LoVo (cell line): ENCODE measurements at regions not wholly inside any gene's neighbourhood (a gene's known extent, or its start where the extent isn't known, plus 50 kb on each side); places are given as distances from the start of the nearest gene placed in this dataset.

Source experiments
- DNase-seq: peaks from one replicate; pipeline ENCODE4 v3.0.0-alpha.2; 2016; ENCODE audit warnings: low spot score

DNA sequence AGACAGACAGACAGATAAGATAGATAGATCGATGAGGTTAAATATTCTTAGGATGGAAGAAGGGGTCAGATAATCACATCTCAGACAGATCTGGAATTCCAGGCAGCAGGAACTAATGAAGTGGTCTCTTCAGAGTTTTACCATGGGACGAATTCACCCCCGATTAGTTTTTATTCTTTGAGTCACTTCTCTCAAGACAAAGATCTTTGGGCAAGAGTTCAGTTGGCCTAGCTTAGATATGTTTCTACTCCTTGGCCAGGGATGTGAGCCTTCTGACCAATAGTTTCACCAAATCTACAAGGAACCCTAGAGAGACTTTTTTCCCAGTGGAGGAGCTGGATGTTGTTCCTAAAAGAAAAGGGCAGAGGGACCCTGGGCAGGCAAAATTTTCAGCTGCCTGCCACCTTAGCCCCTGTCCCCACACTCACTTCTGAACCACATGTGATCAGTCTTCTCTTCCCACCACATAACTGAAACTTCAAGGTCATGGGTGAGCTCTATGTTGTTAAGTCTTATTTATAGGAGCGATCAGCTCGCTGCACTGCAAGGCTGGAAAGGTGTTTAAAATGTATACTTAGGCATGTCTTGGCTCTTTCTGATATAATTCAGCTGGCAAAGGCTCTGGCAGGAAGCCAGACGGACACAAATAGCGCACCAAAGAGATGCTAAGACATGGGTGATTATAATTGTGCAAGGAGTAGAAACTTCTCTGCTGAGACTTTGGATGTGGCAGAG, 132.9 kb downstream of the PALM2AKAP2 start:
- no peak for DNase-seq

DNA sequence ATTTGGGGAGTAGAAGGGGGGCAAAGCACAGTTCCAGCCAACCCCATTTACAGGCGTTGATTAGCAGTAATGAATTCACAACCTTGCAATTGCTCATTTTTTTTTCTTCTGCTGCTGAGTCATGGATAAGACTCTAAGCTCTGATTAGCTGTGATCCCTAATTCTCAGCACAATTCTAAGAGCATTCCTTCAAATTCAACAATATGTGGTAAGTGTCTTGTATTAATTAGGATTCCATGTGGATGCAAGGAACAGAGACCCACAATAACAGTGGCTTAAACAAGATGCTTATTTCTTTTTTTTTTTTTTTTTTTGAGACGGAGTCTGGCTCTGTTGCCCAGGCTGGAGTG, 133.4 kb downstream of the PALM2AKAP2 start:
- no peak for DNase-seq

DNA sequence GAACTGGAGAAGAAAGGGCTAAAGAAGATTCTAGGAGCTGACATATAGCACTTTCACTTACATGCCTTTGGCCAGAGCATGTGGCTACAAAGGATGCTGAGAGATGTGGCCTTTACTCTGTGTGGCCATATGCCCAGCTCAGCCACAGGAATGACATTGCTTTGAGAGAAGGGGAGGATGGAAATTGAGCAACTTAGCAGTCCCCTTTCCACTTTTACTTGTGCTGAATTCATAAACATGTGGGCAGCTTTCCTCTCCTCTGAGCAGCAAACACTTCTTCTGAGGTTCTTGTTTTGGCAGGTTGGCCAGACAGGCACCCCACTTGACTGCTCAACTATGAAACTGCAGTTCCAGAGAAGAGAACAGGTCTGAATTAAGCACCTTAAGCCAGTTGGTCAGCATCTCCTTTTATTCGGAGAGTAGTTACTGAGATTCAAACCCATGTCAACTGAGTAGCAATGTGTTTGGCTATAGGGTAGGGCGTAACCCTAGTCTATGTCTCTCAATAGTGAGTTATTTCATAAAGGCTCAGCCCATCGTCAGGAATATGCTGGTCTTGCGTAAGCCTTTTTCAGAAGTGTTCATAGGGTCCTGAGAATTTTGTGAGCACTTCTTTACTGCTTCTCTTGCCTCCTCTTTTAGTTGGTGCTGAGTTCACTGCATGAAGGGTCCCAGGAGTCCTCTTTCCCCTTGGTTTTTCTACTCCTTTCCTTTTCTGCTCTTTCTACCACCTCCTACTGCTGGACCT, 134.5 kb downstream of the PALM2AKAP2 start:
- DNase-seq, result no peak

DNA sequence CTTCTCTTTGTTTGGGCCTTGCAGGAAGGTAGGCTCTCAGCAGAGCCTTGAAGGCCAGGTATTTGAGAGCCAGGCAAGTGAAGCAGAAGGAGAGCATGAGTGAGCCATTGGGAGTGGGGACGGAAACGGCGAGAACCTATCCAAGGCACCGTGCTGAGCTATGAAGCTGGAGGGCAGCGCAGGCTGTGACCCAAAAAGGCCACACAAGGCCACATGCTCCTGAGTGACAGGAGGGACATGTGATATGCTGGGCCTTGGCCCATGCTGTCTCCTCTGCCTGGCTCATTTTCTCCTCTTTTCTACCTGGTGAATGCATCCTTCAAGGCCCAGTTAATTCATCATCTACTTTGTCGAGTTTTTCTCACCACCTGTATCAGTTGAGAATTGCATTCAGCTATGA, 136.3 kb downstream of the PALM2AKAP2 start:
- DNase-seq, result no peak

DNA sequence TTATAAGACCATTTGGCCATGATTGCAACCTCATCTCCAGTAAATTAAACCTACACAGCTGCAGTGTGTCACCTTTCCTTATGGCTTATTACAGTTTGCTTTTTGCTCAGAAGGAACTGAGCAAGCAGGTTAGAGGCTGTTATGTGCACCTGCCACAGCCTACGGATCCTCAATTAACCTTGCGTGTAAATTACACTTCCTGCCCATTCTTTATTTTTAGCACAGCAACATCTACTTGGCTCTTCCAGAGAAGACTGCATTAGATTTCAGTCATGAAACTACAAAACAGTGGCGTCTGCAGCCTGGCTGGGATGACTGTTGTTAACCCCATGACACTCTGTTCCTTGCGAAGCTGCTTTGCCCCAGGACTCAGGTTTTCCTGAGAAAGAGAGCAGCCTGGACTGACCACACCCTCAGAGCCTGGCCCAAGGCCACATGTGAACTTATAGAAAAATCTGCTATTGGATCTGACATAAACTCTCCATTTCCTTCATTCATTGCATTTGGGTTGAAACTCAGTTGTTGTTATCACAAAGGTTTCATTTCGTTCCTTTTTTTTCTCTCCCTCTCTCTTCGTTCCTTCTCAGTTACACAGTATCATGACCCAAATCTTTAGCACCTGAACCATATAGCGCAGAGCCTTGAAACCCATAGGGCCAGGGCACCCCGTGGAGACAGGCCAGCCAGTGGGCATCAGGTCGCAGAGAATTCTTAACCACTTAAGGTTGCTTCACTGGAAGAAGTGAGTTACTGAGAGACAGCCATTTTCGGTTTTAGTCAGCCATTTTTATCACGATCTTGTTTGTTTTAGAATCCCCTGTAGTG, 138.6 kb downstream of the PALM2AKAP2 start:
- DNase-seq, result no peak

DNA sequence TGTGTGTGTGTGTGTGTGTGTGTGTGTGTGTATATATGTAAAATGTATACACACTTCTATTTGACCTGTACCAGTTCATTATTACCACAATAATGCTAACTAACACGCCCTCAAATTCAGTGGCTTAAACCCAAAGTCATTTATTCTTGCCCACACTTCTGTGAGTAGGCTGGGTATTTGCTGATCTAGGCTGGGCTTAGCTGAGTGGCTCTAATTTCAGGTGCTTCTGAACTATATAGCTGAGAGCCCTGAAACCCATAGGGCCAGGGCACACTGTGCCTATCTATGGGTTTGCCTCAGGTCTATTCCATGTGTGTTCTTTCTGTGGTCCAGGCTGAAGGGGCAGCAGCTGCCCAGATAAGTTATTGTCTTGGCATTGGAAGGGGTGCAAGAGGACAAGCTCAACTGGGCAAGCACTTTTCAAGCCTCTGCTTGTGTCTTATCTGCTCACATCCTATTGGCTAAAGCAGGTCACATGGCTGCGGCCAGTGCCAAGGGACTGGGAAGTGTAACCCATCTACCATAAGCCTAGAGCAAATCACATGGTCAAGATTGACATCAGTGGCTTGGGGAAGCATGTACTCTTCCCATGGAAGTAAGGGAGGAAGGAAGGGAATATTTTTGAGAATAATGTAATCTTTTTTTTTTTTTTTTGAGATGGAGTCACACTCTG, 139.9 kb downstream of the PALM2AKAP2 start:
- no peak for DNase-seq

DNA sequence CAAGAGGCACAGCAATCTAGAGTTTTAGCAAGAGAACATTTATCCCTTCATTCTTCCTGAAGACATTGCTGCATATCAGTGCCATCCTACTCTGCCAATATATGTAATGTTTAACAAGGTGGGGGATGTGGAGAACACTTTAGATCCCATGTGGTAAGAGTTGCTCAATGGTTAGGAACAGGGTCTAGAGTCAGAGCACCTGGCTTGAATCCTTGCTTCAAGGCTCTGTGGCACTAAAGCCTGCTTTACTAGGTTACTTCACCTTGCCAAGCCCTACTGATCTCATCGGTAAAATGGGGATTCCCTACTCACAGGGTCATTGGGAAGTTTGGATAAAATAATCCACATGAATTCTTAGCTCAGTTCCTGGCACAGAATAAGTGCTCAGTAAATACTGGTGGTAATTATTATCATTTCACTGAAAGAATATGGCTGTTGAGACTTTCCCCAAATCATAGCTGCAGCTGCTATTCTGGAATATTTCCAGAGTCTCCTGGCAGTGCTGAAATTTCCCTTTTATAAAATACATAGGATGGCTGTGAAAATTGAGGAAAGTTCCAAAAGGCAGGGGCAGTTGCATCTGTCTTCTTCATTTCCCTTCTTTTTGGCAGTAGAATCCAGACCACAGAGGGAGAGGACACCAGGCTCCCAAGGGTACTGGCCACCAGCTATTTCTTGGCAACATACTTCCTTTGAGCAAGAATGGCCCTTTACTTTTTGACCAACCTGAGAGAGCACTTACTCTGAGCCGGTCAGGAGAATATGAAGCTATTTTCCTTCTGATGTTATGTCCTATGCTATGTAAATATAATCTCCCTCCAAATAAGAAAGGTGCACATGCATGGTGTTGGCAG, 142.8 kb downstream of the PALM2AKAP2 start:
- no peak for DNase-seq

DNA sequence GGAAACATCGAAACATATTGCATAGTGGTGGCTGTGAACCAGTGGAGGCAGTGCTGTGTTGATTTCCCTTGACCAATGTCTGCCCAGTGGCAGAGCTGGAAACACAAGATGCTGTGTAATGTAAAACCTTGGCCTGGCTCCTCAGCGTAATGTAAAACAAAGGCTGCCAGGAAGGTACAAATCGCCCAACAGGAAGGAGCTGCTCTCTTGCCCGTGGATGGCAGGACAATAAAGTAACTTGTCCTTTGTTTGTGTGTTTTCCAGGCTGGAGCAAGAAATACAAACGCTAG, 143.4 kb downstream of the PALM2AKAP2 start:
- DNase-seq, result no peak

DNA sequence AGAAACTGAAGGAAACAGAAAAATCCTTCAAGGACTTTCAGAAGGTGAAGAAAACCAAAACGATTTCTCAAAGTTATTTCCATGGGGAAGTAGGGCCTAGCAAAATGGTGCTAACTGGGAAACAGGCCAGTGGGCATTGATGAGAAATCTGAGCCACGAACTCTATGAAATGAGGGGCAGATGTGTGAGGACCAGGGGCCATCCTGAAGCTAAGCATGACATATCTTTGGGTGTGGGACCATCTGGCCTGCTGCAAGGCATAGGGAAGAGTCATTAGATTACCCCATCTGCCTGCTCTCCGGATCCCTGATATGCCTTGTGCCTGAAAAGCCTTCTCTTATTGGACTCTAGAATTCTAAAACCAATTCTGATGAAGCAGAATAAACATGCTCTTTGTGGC, 143.8 kb downstream of the PALM2AKAP2 start:
- DNase-seq, result no peak

DNA sequence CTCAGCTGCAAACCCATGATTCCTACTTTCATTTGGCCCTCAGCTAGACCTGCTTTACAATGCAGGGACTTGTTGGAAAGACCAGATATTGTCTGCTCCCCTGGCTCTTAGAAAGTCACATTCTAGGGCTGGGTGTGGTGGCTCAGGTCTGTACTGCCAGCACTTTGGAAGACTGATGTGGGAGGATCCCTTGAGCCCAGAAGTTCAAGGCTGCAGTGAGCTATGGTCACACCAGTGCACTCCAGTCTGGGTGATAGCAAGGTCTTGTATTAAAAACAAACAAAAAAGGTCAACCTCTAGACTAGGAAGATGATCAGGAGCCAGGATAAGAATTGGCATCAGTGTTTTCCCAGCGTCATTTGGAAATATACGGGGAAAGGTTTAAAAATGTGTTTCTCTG, 145.8 kb downstream of the PALM2AKAP2 start:
- DNase-seq, result no peak

DNA sequence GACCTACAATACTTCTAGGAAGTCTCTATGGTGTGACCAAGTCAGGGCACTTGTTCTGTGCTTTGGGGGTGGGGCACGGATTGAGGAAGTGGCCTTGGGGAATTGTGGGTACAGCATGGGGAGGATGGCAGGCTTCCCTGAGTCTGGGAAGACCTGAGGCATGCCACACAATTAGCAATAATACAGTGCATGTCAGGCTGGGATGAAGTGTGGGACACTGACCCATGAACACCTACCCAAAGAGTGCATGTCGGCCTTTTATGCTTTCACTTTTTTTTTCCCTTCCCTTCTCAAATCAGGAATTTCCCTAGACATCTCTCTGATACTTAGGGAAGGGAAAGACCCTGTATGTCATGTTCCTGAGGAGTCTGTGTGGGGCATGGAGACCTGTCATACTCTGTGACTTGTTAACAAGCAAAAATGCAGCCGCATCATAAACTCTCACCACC, 146.4 kb downstream of the PALM2AKAP2 start:
- DNase-seq, result no peak

DNA sequence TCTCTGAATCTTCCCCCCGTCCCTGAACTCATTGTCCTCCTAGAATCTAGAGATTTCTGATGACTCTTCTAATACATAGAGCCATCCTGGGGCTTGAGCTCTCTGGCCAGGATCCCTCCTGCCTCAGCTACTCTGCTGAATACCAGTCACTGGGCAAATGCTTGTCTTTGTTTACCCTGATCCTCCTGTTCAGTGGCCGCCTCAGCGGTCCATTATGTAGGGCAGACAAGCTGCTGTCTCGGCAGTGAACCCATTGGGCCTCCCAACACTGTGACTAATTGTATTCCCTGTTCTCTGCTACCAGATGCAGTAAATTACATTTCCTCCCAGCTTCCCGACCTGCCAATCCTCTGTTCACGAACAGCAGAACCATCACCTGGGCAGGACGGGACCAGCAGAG, 151.6 kb downstream of the PALM2AKAP2 start:
- no peak for DNase-seq

DNA sequence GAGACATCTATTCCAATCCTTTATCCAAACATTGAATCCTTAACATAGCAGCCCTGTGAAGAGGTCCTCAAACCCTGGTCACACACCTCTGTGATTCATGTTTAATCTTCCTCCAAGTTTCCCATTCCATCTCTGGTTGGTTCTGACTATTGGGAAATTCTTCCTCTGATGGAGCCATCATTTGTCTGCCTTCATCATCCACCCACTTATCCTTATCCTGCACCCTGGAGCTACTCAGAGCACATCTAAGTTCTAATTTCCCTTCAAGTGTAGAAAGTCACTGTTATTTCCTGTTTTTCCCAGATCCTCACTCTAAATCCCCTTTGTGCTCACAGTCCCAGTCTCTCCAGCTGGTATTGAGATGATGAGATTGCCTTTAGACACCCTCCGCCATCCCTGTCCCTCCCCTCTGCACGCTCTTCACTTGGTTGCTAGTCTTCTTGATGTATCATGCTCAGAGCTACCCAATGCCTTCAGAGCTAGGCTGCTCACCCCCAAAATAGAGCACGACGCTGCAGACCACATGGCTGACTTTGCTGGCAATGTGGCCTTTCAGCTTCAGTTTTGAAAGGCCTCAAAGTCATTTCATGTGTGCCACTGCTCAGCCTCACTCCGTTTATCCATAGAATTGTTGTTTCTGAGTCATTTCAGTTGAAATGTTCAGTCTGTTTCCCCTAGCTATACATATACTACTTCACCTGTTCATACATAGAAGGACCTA, 154.3 kb downstream of the PALM2AKAP2 start:
- DNase-seq, result no peak

DNA sequence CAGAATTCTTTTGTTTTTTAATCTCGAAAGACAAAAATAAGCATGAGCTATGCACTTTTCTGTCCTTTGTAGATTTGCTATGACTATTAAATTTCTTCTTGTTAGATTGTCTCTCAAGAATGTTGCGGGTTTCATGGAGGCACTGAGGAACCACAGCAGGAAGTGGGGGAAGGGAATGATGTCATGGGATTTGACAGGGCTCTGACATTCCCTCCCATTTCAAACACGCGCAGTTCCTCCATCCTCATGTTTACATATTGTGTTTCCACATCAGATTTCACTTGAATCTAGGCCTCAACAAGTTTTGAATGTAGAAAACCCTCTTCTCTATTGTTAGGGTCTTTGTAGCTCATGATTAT, 154.8 kb downstream of the PALM2AKAP2 start:
- DNase-seq, result no peak

DNA sequence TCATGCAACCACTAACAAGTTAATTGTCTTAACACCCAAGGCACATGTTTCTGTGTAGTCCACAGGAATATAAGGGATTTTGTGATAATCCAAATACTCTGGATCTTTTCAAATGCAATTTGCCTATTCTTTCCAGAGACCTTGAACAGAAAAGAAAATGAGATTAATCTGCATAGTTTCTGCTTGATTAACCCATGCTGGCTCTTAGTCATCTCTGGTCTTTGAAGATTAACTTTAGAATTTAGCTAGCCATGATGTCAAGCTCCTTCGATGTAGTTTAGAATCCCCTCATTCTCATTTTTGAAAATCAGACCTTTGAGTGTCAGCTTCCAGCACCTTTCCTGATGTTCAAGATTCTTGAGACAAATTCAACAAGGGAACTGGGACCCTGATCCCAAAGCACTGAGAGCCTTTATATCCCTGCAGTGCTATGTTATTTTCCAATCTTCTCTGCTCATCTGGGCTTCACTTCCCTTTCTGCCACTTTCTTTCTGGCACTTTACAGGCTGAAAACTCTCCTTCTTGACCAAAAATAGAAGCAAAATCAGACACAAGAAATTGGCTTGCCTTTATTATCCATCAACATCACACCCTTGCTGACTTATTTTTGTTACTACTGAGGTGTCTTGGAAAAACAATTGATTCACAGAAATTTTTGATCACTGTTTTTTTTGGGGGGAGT, 155.5 kb downstream of the PALM2AKAP2 start:
- no peak for DNase-seq

DNA sequence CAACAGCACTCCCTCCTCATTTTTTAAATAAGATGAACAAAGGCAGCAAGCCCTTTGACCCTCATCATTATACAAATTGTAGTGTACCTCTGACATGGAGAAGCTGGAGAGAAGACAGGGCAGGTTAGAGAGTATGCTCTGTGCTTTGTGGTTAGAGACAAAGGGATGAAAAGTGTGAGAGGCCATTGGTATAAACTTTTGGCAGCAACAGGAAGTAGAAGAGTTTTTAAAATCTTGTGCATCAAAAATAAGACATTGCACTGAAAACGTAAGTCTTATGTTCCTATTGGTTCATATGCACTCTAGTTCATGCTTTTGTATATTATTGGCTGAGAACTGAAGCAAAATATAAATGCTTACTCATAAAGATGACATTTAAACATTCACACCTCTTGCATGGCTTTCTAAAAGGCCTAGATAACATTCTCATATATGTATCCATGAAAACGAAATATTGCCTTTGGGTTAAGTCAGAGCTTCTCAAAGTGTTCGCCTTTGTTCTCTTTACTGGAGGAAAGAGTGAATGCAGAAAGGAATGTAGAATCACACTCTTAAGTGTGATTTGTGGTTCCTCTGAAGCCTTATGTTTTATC, 158.0 kb downstream of the PALM2AKAP2 start:
- DNase-seq, result no peak

DNA sequence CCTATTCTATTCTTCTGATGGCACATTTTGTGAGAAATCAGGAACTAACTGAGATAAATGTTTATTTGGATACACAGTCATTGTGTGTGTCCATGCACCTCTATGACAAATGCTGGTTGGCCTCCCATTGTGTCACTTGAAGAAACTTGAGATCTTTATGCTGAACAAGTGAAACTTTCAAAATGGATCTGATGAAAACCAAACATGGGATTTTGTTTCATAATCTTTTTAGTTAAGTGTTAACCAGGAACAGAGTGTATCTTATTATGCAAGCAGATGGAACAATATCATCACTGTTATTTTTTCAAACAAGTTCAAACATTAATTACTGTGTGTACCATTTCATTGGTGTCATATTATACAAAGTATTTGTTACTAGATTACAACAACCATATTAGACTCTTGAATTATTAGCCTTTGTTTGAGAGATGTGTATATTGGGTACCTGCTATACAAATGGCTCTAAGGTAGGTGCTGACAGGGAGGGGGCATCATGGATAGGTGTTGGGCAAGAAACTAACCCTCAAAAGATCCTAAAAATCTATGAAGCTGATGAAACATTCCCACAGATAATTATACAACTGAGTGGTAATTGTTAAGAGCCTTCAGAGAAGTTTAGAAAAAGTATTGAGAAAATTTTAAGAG, 159.8 kb downstream of the PALM2AKAP2 start:
- no peak for DNase-seq

DNA sequence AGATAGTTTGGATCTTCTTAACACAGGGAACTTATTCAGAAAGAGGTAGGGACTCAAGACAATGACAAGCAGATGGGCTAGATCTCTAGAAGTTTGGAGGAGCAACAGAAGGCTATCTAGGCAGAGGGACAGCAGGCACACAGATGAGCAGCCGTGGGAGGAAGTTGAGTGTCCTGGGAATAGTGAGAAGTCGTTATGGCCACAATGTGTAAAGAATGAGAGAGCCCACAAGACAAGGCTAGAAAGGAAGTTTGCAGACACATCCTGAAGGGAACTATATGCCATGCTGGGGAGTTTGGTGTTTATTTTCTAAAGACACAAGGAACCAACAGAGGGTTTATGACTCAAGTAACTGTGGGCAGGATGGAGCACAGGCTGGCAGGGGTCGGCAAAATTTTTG, 160.6 kb downstream of the PALM2AKAP2 start:
- no peak for DNase-seq

DNA sequence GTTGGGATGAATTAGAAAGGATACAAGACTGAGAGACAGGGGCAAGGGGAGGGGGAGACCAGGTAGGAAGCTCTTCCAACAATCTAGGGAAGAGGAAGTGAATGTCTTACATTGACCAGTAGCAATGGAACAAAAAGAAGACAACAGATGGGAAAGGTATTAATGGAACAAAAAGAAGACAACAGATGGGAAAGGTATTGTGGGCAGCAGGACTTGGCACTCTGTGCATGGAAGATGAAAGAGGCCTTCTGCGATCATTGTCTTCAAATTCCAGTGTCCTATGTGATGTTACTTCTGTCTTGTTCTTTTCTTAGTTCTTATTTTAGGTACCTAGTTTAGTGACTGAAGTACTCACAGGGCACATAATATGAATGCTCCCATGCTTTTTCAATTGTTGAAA, 161.8 kb downstream of the PALM2AKAP2 start:
- DNase-seq, result no peak

DNA sequence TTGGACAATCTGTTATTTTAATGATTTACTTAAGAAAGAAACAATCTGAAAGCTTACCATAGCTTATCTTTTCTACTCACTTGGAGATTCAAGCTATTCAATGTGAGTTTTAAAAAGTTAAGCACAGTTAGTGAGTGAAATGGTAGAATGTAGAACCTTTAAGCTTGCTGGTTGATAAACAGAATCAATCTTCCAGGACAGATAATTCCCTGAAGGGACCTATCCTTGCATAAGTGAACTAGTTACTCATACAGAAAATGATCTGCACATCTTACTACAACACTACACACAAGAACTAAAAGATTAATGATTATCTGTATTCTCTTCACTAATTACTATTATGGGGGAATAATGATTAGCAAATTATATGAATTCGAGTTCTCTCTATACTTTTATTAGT, 165.6 kb downstream of the PALM2AKAP2 start:
- no peak for DNase-seq
